SK-N-SH (cell line): ENCODE measurements at regions not wholly inside any gene's neighbourhood (a gene's known extent, or its start where the extent isn't known, plus 50 kb on each side); places are given as distances from the start of the nearest gene placed in this dataset.
"Not testable (repeated sequence)": the region's sequence is repeated elsewhere in the genome, so short reads cannot be mapped to it uniquely, and the experiment has no call there.

Experiments used
- CTCF ChIA-PET: fragments of 300-600, 350-600 bp; formaldehyde crosslinking; extraction: SDS; loops from one replicate; lab custom pipeline; 2021; lab: Yijun Ruan, JAX
- POLR2A ChIA-PET: fragments of 350-600 bp; sonication (Branson Sonifier 250); formaldehyde crosslinking; extraction: SDS; loops from one replicate; lab custom pipeline; 2020; ENCODE audit warnings: antibody characterized with exemption, inconsistent platforms; lab: Yijun Ruan, JAX
- DNase-seq: peaks from one replicate; pipeline ENCODE4 v3.0.0; 2012
- H2AFZ ChIP-seq: fragments of 200-600 bp; sonication (generic); 2 replicates; pipeline ENCODE4 v1.8.1; 2016; ENCODE audit warnings: antibody characterized with exemption, mild to moderate bottlenecking, low read depth
- H3F3A ChIP-seq: fragments of 200-600 bp; sonication (generic); replicated peaks from 2 replicates; pipeline ENCODE3; 2016; ENCODE audit warnings: antibody characterized with exemption, mild to moderate bottlenecking; ENCODE audit not compliant: insufficient read depth
- H3K27ac ChIP-seq, 2 experiments: fragments of 200-500 bp in 1 of 2; fragments of 200-600 bp in 1 of 2; sonication (Bioruptor generic) in 1 of 2; sonication (generic), shearing (Covaris generic) in 1 of 2; 2 replicates each; pipeline versions ENCODE4 v1.5.1 to v1.6.1; 2014 to 2016; ENCODE audit warnings: low read depth in 2 of 2, inconsistent platforms in 1 of 2, low read length in 1 of 2, mild to moderate bottlenecking in 1 of 2, mixed read lengths in 1 of 2
- H3K27me3 ChIP-seq: fragments of 200-600 bp; sonication (generic), shearing (Covaris generic); 2 replicates; pipeline ENCODE4 v1.6.1; 2016; ENCODE audit warnings: mixed run types; ENCODE audit not compliant: insufficient read depth
- H3K36me3 ChIP-seq, 2 experiments: fragments of 200-500 bp in 1 of 2; fragments of 200-600 bp in 1 of 2; sonication (Bioruptor generic) in 1 of 2; sonication (generic) in 1 of 2; replicated peaks in 1 of 2; 2 replicates each; pipeline versions ENCODE3 to v1.5.1; 2014 to 2016; ENCODE audit warnings: low read length in 1 of 2, mild to moderate bottlenecking in 1 of 2; ENCODE audit not compliant: insufficient read depth in 2 of 2, control insufficient read depth in 1 of 2
- H3K4me1 ChIP-seq, 2 experiments: fragments of 200-500 bp in 1 of 2; fragments of 200-600 bp in 1 of 2; sonication (Bioruptor generic) in 1 of 2; sonication (generic), shearing (Covaris generic) in 1 of 2; 2 replicates each; pipeline versions ENCODE4 v1.5.1 to v1.6.1; 2014 to 2016; ENCODE audit warnings: low read depth in 1 of 2, low read length in 1 of 2, mixed run types in 1 of 2; ENCODE audit not compliant: insufficient read depth in 2 of 2, control insufficient read depth in 1 of 2
- H3K4me2 ChIP-seq: fragments of 200-600 bp; sonication (generic), shearing (Covaris generic); 2 replicates; pipeline ENCODE4 v1.6.1; 2017; ENCODE audit warnings: mixed run types
- H3K4me3 ChIP-seq, 2 experiments: fragments of 200-500 bp in 1 of 2; fragments of 200-600 bp in 1 of 2; sonication (Bioruptor generic) in 1 of 2; sonication (generic), shearing (Covaris generic) in 1 of 2; 2 replicates each; pipeline versions ENCODE4 v1.5.1 to v1.8.1; 2014 to 2016; ENCODE audit warnings: low read depth in 2 of 2, inconsistent platforms in 1 of 2, low read length in 1 of 2, mild to moderate bottlenecking in 1 of 2, mixed read lengths in 1 of 2, moderate library complexity in 1 of 2
- H3K79me2 ChIP-seq: fragments of 200-600 bp; sonication (generic); 2 replicates; pipeline ENCODE4 v1.8.1; 2017; ENCODE audit warnings: mild to moderate bottlenecking; ENCODE audit not compliant: insufficient read depth
- H3K9ac ChIP-seq: fragments of 200-600 bp; sonication (generic); 2 replicates; pipeline ENCODE4 v1.6.1; 2017; ENCODE audit warnings: mixed run types
- H3K9me2 ChIP-seq: fragments of 200-600 bp; sonication (generic); 2 replicates; pipeline ENCODE4 v1.6.1; 2017; ENCODE audit warnings: mixed run types
- H3K9me3 ChIP-seq: fragments of 200-600 bp; sonication (generic); 2 replicates; pipeline ENCODE4 v1.6.1; 2017; ENCODE audit warnings: mixed run types, mild to moderate bottlenecking, moderate library complexity
- H4K20me1 ChIP-seq: fragments of 200-600 bp; sonication (generic); 2 replicates; pipeline ENCODE4 v1.6.1; 2017; ENCODE audit warnings: mild to moderate bottlenecking, mixed run types; ENCODE audit not compliant: insufficient read depth
- EP300 ChIP-seq, 2 experiments: IDR thresholded peaks; 2 replicates each; pipeline versions ENCODE4 v1.4.0 to v1.6.1; 2012; ENCODE audit warnings: borderline replicate concordance in 1 of 2, low read depth in 1 of 2, low read length in 1 of 2
- FOXJ3 ChIP-seq: sonication (generic); formaldehyde crosslinking; IDR thresholded peaks from 2 replicates; pipeline ENCODE4 v1.5.1; 2020; ENCODE audit warnings: mild to moderate bottlenecking, missing genetic modification reagents
- FOXM1 ChIP-seq: IDR thresholded peaks from 2 replicates; pipeline ENCODE4 v1.4.0; 2012; ENCODE audit warnings: low read depth, mild to moderate bottlenecking
- JUND ChIP-seq: IDR thresholded peaks from 2 replicates; pipeline ENCODE4 v1.4.0; 2012
- MAX ChIP-seq: IDR thresholded peaks from 2 replicates; pipeline ENCODE4 v1.4.0; 2012; ENCODE audit warnings: low read depth
- MEF2A ChIP-seq: IDR thresholded peaks from 2 replicates; pipeline ENCODE4 v1.4.0; 2012; ENCODE audit warnings: low read depth, borderline replicate concordance
- NFIC ChIP-seq: IDR thresholded peaks from 2 replicates; pipeline ENCODE4 v1.4.0; 2012; ENCODE audit warnings: borderline replicate concordance
- RAD21 ChIP-seq: IDR thresholded peaks from 2 replicates; pipeline ENCODE4 v1.6.1; 2012; ENCODE audit warnings: mild to moderate bottlenecking, low read length
- RCOR1 ChIP-seq: fragments of 150-350 bp; IDR thresholded peaks from 2 replicates; pipeline ENCODE4 v1.6.1; 2017; ENCODE audit warnings: antibody characterized with exemption, low read length
- RXRA ChIP-seq: IDR thresholded peaks from 2 replicates; pipeline ENCODE4 v1.4.0; 2012; ENCODE audit warnings: low read depth, mild to moderate bottlenecking, borderline replicate concordance
- SMC3 ChIP-seq: IDR thresholded peaks from 2 replicates; pipeline ENCODE4 v1.6.1; 2012; ENCODE audit warnings: low read depth, low read length, improper control_type of control experiment
- TAF1 ChIP-seq: IDR thresholded peaks from 2 replicates; pipeline ENCODE4 v1.6.1; 2012; ENCODE audit warnings: low read depth, mild to moderate bottlenecking, low read length, moderate library complexity, borderline replicate concordance
- TCF12 ChIP-seq: IDR thresholded peaks from 2 replicates; pipeline ENCODE4 v1.4.0; 2012
- TEAD4 ChIP-seq: IDR thresholded peaks from 2 replicates; pipeline ENCODE4 v1.4.0; 2012; ENCODE audit warnings: mild to moderate bottlenecking, borderline replicate concordance; ENCODE audit not compliant: insufficient read depth
- USF2 ChIP-seq: fragments of 150-350 bp; IDR thresholded peaks from 2 replicates; pipeline ENCODE4 v1.6.1; 2017; ENCODE audit warnings: antibody characterized with exemption, low read length, low read depth, borderline replicate concordance
- YY1 ChIP-seq: IDR thresholded peaks from 2 replicates; pipeline ENCODE4 v1.4.0; 2012; ENCODE audit warnings: low read depth, mild to moderate bottlenecking
- ZBTB33 ChIP-seq: IDR thresholded peaks from 2 replicates; pipeline ENCODE4 v1.4.0; 2012; ENCODE audit warnings: low read depth, borderline replicate concordance
- WGBS: methylation state at CpG from one replicate; pipeline ENCODE4 v1.1.6; 2017; ENCODE audit warnings: low lambda C conversion rate; 5-methylcytosine and 5-hydroxymethylcytosine counted together
- TF ChIP-seq, protein P1 (sequence below): IDR thresholded peaks from 2 replicates; pipeline ENCODE4 v1.4.0; 2012; ENCODE audit warnings: low read depth, borderline replicate concordance
- TF ChIP-seq, protein P2 (sequence below): IDR thresholded peaks from 2 replicates; pipeline ENCODE4; 2012

GRCh38 chr10:77723376-77723775, 85.8 kb upstream of the KCNMA1 start:
- 80% methylated on average over 5 of the region's 5 CpGs for WGBS
- Histone ChIP-seq H3K4me1 (peaks cover 3 to 8% of the 10 kb centered on the region in 2 experiments; a peak in 3 of 4 replicates), H3K79me2 (no peaks in the 10 kb centered on the region), H3K4me2 (peak overlapping the region; percentile 15; the same call in 1 of the 2 replicates), H3K27ac (peak overlapping the region in 1 of 2 experiments; percentile 58; a peak in 1 of 4 replicates), H3K27me3 (no peaks in the 10 kb centered on the region), H3K36me3 (peaks cover 0 to 4% of the 10 kb centered on the region in 2 experiments), H3F3A (peaks cover 5% of the 10 kb centered on the region), H3K4me3 (no peak overlapping the region), H2AFZ (no peak overlapping the region), H3K9me3 (no peaks in the 10 kb centered on the region), H4K20me1 (no peaks in the 10 kb centered on the region), H3K9ac (no peak overlapping the region), H3K9me2 (no peaks in the 10 kb centered on the region)
- ChIA-PET CTCF (interaction anchor here (1.0 to 2.2 kb wide), 6 partner anchors 9 to 558 kb away, joined by 3 to 13 read pairs (median 4); no protein-coding TSS in a partner anchor), POLR2A (no interaction called here)
- TF ChIP-seq, protein P1, sequence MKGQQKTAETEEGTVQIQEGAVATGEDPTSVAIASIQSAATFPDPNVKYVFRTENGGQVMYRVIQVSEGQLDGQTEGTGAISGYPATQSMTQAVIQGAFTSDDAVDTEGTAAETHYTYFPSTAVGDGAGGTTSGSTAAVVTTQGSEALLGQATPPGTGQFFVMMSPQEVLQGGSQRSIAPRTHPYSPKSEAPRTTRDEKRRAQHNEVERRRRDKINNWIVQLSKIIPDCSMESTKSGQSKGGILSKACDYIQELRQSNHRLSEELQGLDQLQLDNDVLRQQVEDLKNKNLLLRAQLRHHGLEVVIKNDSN, result no peak
- TF ChIP-seq TAF1 (no peak), FOXJ3 (no peak), RXRA (no peak), MEF2A (no peak), JUND (no peak), YY1 (no peak), ZBTB33 (no peak), TEAD4 (no peak), RAD21 (no peak), SMC3 (no peak), USF2 (no peak), FOXM1 (no peak), MAX (no peak)
- DNase-seq, result no peak

GRCh38 chr10:77722956-77723355, 85.3 kb upstream of the KCNMA1 start:
- H4K20me1 ChIP-seq, H3K9me2 ChIP-seq, H3K27me3 ChIP-seq, DNase-seq, H3K79me2 ChIP-seq, H3K36me3 ChIP-seq, H2AFZ ChIP-seq, POLR2A ChIA-PET, H3K9me3 ChIP-seq, H3K4me3 ChIP-seq, H3F3A ChIP-seq, H3K9ac ChIP-seq: not testable (repeated sequence)
- Histone ChIP-seq H3K27ac (peak overlapping the region in 1 of 2 experiments; percentile 66; a peak in 1 of 4 replicates), H3K4me1 (peaks cover 3 to 11% of the 10 kb centered on the region in 2 experiments; a peak in 3 of 4 replicates), H3K4me2 (peak overlapping the region; percentile 15; the same call in 1 of the 2 replicates)
- TF ChIP-seq TEAD4 (peak; percentile 59; the same call in 1 of the 2 replicates), TCF12 (peak; percentile 90), MAX (peak; percentile 56), RCOR1 (0 out of 2 replicates have a peak, but pooled peaks have one; percentile 20), JUND (0 out of 2 replicates have a peak, but pooled peaks have one; percentile 12), NFIC (peak; percentile 75), EP300 (IDR thresholded peaks at IDR 0.05; ENCODE audit: borderline replicate concordance in 1 of 2, low read depth in 1 of 2, low read length in 1 of 2) (peak; percentile 16 to 62; a peak in 1 of 4 replicates), RXRA (peak; percentile 74)
- TF ChIP-seq, protein P2, sequence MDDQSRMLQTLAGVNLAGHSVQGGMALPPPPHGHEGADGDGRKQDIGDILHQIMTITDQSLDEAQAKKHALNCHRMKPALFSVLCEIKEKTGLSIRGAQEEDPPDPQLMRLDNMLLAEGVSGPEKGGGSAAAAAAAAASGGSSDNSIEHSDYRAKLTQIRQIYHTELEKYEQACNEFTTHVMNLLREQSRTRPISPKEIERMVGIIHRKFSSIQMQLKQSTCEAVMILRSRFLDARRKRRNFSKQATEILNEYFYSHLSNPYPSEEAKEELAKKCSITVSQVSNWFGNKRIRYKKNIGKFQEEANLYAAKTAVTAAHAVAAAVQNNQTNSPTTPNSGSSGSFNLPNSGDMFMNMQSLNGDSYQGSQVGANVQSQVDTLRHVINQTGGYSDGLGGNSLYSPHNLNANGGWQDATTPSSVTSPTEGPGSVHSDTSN, result peak; percentile 79
- 45% methylated on average over 2 of the region's 3 CpGs for WGBS
- CTCF ChIA-PET, result interaction anchor here (1.0 to 2.2 kb wide), 5 partner anchors 9 to 557 kb away, joined by 3 to 13 read pairs (median 4); no protein-coding TSS in a partner anchor
